Panc1 (cell line): ENCODE measurements at regions not wholly inside any gene's neighbourhood (a gene's known extent, or its start where the extent isn't known, plus 50 kb on each side); places are given as distances from the start of the nearest gene placed in this dataset.

Experiments
- ATAC-seq: fragments of 200-7000 bp; cut with Tn5 transposase; 2 replicates; pipeline ENCODE4 v1.9.1; 2020; ENCODE audit warnings: mild to moderate bottlenecking, moderate library complexity
- BruUV-seq: library from RNA; stranded (reverse); fragments of 400-500 nt; replicated peaks from 2 replicates; lab custom pipeline; 2021; lab: Mats Ljungman, UMichigan
- CTCF ChIA-PET: fragments of 300-600 bp; sonication (Branson Sonifier 250); formaldehyde crosslinking; loops from one replicate; lab custom pipeline; 2022; ENCODE audit warnings: antibody characterized with exemption; lab: Charles Lee
- POLR2A ChIA-PET: fragments of 300-600 bp; sonication (Branson Sonifier 250); formaldehyde crosslinking; loops from one replicate; lab custom pipeline; 2022; ENCODE audit warnings: antibody characterized with exemption; lab: Charles Lee
- DNase-seq: peaks from one replicate; pipeline ENCODE4 v3.0.0-alpha.2; 2010; ENCODE audit warnings: low read depth, low spot score
- H3K27ac ChIP-seq: 2 replicates; pipeline ENCODE4 v1.5.1; 2011; ENCODE audit warnings: mild to moderate bottlenecking, low read length, inconsistent platforms
- H3K27me3 ChIP-seq: fragments of 200-500 bp; sonication (Bioruptor generic); 2 replicates; pipeline ENCODE4 v1.6.0; 2014; ENCODE audit warnings: low read length, inconsistent platforms; ENCODE audit not compliant: control insufficient read depth, insufficient read depth
- H3K36me3 ChIP-seq: fragments of 200-500 bp; sonication (Bioruptor generic); 2 replicates; pipeline ENCODE4 v1.5.1; 2014; ENCODE audit warnings: inconsistent platforms, mild to moderate bottlenecking, low read length, moderate library complexity; ENCODE audit not compliant: control insufficient read depth, insufficient read depth
- H3K4me1 ChIP-seq: 2 replicates; pipeline ENCODE4 v1.5.1; 2011; ENCODE audit warnings: inconsistent platforms, mild to moderate bottlenecking, low read length, moderate library complexity; ENCODE audit not compliant: control insufficient read depth, insufficient read depth
- H3K4me3 ChIP-seq, 2 experiments: 2 replicates each; pipeline ENCODE4 v1.5.1; 2011 to 2012; ENCODE audit warnings: low read depth in 2 of 2, low read length in 2 of 2, mild to moderate bottlenecking in 2 of 2, inconsistent platforms in 1 of 2, moderate library complexity in 1 of 2
- H3K9me3 ChIP-seq: fragments of 200-500 bp; sonication (Bioruptor generic); 2 replicates; pipeline ENCODE4 v1.5.1; 2014; ENCODE audit warnings: low read depth, mild to moderate bottlenecking, inconsistent platforms, low read length, moderate library complexity; ENCODE audit not compliant: control insufficient read depth, insufficient read depth
- CTCF ChIP-seq: fragments of 450-650 bp; IDR thresholded peaks from 2 replicates; pipeline ENCODE4 v1.5.1; 2017; ENCODE audit warnings: mild to moderate bottlenecking
- POLR2AphosphoS5 ChIP-seq: IDR thresholded peaks from 2 replicates; pipeline ENCODE4 v1.6.1; 2012; ENCODE audit warnings: mild to moderate bottlenecking, low read depth, low read length, moderate library complexity
- REST ChIP-seq, 2 experiments: IDR thresholded peaks; 2 replicates each; pipeline ENCODE4 v1.6.1; 2011 to 2012; ENCODE audit warnings: low read depth in 2 of 2, control low read depth in 1 of 2, low read length in 1 of 2, mild to moderate bottlenecking in 1 of 2, moderate library complexity in 1 of 2; ENCODE audit not compliant: insufficient read depth in 1 of 2
- SIN3A ChIP-seq: IDR thresholded peaks from 2 replicates; pipeline ENCODE4 v1.6.1; 2012; ENCODE audit warnings: low read depth, mild to moderate bottlenecking, low read length, moderate library complexity, borderline replicate concordance; ENCODE audit not compliant: insufficient read depth
- TCF7L2 ChIP-seq: IDR thresholded peaks from 2 replicates; pipeline ENCODE4 v1.6.1; 2011; ENCODE audit warnings: mild to moderate bottlenecking, low read depth, low read length, inconsistent platforms
- in situ Hi-C: cut with HindIII; loops from 2 replicates; pipeline ENCODE4 v1.10.0; 2016; ENCODE audit warnings: low sequenced_read_pairs, low pct_unique_long_range_greater_than_20kb
- intact Hi-C: fragments of 100-400 bp; cut with micrococcal nuclease; formaldehyde crosslinking; loops from one replicate; pipeline ENCODE4 v1.10.0; 2022; ENCODE audit not compliant: unreplicated experiment

GRCh38 chr2:105600037-105600442 lies 144.7 kb upstream of the NCK2 start:
- DNase-seq (no peak), ATAC-seq (no peak)
- Histone ChIP-seq H3K27ac (no peak overlapping the region), H3K4me1 (0 out of 2 replicates have a peak, but pooled peaks cover 3% of the 10 kb centered on the region), H3K27me3 (no peaks in the 10 kb centered on the region), H3K9me3 (no peaks in the 10 kb centered on the region), H3K36me3 (no peaks in the 10 kb centered on the region), H3K4me3 (no peak overlapping the region)
- BruUV-seq = no TSS peak
- ChIA-PET CTCF (no interaction called here), POLR2A (no interaction called here)
- intact Hi-C loops = no loop called here
- in situ Hi-C loops = no loop called here
- TF ChIP-seq POLR2AphosphoS5 (no peak), CTCF (no peak), REST (IDR thresholded peaks at IDR 0.05; ENCODE audit: insufficient read depth in 1 of 2, low read depth in 2 of 2, low read length in 1 of 2) (no peak), SIN3A (no peak), TCF7L2 (no peak)

DNA sequence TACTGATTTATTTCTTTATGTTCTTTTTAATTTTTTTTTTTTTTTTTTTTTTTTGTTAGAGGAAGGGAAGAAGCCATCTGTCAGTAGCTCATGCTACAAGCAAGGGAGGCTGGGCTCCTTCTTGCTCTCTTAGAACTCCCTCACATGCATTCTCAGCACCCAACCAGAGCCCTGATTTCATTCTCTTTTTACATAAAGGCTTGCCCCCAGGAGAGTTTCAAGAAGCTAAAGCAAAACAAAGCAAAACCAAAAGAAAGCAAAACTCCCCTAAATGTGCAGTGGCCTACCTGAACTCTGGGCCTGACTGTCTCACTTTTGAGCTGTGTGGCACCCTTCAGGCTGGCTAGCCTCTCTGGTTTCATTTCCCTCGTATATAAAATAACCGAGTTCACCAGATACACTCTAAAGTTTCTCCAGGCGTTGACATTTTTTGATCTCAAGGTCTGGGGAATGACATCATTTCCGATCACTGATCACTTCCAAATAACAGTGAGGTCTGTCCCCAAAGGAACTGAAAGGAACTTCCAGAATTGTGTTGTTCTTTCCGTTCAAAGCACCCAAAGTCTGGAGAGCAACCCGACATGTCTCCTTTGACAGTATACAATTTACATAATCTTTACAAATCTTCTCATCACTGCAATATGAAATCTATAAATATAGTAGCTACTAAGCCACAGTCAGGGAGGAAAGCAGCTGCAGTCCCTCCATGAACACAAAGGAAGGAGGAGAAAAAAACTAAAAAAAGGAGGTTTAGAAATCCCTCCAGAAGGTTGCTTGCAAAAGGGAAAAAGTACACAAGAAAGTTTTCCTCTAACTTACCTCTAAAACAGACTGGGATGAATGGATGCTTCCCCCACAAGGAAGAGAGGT lies 145.6 kb upstream of the NCK2 start:
- no peak for ATAC-seq
- TF ChIP-seq SIN3A = no peak
- no peak for TF ChIP-seq POLR2AphosphoS5
- no peak for TF ChIP-seq REST (IDR thresholded peaks at IDR 0.05; ENCODE audit: insufficient read depth in 1 of 2, low read depth in 2 of 2, low read length in 1 of 2)
- no peak for TF ChIP-seq TCF7L2
- TF ChIP-seq CTCF = no peak
- H3K4me1 ChIP-seq = 0 out of 2 replicates have a peak, but pooled peaks cover 3% of the 10 kb centered on the region
- no peaks in the 10 kb centered on the region for H3K9me3 ChIP-seq
- H3K4me3 ChIP-seq = no peak overlapping the region
- no TSS peak for BruUV-seq
- ChIA-PET POLR2A (no interaction called here), CTCF (no interaction called here)
- in situ Hi-C loops (no loop called here), intact Hi-C loops (no loop called here)
- no peaks in the 10 kb centered on the region for H3K27me3 ChIP-seq
- H3K27ac ChIP-seq = no peak overlapping the region
- H3K36me3 ChIP-seq = no peaks in the 10 kb centered on the region
- no peak for DNase-seq
